AML-193 (cell line): ENCODE measurements at regions not wholly inside any gene's neighbourhood (a gene's known extent, or its start where the extent isn't known, plus 50 kb on each side); places are given as distances from the start of the nearest gene placed in this dataset.
A peak's percentile ranks its signal among the peaks of the same experiment; 100 is the strongest.

Experiments used
- DNase-seq, 2 experiments: peaks; one replicate each; lab custom pipeline; 2025; lab: John Stamatoyannopoulos, UW

DNA sequence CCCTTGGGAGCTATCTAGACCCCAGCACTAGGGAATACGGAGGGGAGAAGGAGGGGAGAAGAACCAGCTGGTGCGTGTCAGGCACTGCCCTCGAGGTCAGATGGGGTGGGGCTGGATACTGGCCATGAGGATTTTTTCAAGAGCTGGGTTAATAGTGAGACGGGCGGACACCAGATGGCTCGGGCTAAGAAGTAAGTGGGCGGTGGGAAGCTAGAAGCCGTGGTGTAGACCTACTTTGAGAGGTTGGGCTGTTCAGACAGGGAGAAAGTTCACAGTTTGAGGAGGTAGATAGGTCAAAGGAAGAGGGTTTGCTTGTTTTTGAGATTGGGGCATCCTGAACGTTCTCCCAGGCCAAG lies 303.8 kb downstream of the SEC14L1 start:
- DNase-seq = no peak

DNA sequence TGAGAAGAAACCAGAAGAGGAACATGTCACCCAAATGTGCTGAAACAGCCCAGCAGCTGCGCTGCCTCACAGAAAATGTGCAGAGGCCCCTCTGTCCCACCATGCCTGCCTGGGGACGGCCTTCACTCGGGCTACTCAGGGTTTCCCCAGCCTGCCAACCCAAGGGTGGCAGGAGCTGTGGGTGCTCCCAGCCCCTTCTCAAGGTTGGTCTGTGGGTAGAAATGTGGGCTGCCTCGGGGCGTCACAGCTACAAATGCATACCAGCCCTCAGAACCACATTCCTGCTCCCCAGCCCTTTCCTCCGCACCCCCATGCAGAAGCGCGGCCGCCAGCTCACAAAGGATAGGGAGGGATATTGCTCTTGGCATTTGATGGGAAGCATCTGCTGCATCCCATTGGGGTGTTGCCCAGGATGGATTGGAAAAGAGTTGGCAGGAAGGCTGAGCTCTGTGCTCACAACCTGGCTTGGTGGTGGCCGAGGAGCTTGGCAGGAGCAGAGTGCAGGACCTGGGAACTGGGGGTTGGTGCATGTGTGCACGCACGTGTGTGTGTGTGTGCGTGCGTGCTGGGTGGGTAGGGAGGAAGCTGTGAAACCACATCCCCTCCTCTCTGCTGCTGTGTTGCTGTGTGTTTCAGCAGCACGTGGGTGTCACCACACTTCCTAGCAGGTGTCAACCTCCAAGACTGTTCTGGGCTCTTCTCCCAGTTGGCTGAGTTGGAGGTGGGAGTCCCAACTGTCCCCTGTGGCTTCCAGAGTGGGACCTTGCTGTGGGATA lies 304.4 kb downstream of the SEC14L1 start:
- DNase-seq = peak; percentile 90 to 92

DNA sequence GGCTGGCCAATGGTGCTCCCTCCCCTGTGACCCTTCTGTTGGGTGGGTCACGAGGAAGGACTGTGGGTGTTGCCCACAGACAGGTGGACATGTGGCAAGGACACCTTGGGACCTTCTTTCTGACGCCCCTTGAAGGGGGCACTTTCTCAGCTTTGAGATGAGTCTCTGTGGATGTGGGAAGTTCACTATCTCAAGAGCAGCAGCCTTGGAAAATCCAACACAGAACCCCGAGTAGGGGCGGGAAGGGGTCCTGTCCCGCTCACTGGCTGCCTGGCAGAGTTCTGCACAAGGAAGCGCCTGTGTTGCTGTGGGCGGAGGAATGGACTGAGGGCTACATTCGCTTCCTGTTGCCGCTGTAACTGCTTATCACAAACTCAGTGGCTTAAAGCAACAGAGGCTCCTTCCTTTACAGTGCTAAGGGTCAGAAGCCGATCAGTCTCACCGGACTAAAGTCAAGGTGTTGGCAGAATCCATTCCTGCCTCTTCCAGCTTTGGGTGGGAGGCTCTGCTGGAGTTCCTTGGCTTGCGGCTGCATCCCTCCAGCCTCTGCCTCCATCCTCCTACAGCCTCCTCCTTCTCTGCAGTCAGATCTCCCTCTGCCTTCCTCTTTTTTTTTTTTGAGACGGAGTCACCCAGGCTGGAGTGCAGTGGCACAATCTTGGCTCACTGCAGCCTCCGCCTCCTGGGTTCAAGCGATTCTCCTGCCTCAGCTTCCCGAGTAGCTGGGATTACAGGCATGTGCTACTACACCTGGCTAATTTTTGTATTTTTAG lies 305.2 kb downstream of the SEC14L1 start:
- DNase-seq = peak; percentile 85 to 86

DNA sequence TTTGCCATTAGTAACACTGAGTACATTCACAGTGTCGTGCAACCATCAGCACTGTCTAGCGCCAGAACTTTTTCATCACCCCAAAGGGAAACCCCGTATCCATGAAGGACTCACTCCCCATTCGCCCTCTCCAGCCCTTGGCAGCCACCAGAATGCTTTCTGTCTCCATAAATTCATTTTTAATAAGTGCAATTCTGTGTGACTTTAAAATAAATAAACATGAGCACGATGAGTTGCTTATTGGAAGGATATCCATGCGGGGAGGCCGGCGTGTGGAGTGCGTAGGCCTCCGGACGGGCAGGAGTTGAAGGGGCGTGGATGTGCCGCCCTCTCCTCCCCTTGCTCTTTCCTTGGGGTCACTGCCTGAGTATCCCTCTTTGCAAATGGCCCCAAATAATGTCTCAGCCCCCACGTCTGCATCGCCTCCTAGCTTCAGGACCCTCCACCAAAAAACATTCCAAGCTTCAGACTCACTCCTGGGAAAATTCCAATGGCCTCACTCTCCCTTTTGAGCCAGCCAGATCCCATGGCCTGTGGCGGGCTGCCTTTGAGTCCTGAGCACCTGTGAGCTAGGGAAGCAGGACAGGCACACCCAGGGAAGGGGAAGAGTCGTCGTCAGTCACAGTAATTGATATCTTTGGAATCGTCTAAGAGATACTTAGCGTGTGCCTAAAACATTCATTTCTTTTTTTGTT lies 306.3 kb downstream of the SEC14L1 start:
- no peak for DNase-seq

DNA sequence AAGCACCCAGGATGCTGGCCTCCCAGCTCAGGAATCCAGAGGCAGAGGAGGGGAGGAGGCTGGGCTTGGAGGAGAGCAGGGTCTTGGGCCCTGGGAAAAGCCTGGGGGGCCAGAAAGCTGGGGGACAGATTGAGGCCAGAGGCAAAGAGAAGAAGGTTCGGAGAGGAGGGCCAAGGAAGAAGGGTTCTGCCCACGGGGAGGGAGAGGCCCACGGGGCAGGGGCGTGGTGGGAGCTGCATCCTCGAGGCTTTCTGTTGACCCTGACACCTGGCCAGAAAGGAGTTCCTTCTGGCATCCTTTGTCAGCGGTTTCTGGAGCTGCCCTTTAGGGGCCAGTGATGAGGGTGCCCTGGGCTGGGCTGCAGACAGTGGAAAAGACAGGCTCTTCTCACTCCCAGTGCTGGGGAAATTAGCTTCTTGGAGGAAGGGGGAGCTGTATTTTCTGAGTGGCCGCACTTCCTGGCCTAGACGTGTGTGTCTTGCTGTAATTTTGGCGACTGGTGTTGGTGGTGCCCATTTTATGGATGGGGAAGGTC lies 308.7 kb downstream of the SEC14L1 start:
- DNase-seq = no peak

DNA sequence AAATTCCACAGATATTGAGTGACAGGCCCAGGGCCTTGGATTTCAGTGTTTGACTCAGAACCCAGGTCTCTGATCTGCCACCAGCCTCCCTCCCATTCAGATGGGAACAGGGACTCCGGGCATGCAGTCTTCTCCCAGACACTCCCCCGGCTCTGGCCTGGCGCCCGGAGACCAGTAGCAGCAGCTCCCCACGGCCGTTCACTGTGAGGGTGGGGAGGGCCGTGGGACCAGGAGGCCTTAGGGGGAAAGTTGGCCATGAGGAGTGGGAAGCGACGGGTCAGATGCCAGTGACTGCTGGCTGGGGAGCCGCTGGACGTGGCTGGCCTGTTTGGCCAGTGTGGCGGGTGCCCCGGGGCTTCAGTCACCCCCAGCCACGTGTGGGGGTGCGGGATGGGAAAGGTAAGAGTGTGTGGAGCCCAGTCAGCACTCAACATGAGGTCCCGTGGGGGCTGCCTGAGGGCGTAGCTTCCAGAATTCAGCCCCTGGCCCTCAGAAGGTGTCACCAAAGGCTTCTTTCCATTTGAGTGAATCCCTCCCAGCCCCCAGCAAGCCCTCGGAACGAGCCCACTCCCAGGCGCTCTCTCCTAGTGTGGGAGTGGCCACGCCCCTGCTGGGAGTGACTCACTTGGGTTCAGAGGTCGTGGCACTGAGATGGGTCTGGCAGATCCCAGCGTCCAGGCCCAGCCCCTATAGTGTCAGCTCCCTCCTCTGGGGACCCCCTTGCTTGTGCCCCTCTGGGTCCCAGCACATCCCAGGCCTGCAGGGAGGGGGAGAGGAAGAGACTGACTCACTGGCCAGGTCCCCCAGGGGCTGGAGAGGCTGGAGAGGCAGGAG lies 309.4 kb downstream of the SEC14L1 start:
- no peak for DNase-seq

DNA sequence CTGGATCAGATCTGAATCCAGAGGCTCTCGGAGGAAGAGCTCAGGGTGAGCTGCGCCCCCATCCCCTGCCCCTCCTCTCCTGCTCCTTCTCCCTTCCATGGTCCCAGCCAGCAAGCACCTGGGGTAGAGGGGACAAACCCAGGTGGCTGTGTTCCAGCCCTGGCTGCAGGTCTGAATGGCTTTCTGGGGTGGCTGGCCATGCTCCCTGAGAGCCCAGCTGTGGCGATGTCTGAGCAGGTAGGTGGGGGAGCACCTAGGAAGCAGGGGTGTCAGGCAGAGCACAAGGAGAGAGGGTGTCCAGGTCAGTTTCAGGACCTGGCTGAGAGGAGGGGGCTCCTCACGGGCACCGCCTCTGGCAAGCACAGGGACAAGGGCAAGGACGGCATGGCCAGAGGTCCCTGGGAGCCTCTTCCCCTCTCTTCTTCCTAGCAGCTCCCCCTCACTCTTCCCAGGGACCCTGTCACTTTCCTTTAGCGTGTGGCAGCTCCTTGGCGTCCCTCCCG lies 310.0 kb downstream of the SEC14L1 start:
- no peak for DNase-seq

DNA sequence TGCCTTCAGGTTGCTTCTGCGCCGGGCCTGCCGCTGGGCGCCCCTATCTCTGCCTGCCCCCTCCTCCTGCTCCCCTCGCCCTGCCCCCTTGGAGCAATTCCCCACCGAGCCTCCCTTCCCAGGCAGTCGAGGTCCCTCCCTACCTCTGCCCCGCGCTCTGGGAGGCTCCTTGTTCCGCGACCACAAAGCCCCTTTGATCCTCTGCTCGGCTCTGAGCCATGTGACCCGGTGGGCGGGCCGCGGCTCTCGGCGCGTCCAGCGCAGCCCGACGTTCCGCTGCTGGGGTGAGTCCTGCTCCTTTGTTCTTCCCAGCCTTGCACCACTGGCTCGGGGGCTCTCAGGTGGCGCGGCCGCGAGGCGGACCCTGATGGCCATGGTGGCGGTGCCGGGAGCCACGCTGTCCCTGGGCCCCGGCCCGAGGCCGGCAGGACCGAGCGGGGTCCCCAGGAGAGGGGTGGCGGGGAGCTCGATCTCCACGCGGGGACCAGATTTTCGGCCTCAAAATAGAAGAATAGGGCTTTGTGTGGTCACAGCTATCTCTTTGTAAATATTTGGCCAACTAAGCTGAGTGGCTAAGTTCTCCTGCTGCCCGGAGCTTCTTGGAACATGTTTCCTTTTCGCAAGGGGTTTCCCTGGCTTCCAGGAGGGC lies 310.6 kb downstream of the SEC14L1 start:
- peak; percentile 39 to 56 for DNase-seq

DNA sequence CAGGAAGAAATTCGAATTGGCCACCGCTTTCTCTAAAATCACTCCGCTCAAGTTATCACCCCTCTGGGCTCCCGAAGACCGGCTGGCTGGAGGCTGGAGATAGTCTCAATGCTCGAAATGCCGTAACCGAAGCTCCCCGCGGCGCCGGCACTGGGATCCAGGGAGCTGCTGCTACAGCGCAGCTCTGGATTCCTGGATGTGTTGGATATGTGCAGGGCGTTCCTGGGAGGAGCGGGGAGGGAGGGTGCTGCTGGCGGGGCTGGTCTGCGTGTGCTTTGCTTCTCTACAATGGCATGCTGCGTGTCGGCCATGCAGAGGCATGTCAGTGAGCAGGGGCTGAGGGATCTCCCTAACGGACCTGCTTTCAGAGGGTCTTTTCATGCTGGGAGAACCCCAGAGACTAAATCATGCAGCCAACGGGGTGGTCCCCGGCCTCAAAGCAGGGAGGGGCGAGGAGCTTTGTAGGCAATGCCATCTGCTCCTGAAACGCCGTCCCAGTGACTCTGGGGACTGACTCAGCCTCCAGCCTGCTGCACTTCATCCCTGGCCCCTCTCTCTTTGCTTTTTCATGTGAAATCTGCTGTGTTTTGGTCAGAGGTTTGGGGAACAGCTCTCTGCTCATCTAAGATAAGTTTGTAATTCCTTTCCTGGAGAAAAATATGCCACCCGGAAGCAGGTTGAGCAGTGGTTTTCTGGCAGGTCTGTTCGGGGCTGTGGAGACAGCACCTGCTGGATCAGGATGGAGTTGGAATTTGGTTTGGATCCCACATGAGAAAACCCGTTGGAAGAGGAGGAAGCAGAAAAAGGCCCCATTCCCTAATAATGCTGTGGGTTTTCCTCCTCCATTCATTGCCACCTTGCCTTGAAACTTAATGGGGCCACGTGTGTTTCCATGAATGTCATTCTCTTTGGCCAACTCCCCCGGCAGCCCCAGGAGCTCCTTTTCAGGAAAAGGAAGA lies 311.4 kb downstream of the SEC14L1 start:
- DNase-seq = peak in 1 of 2 experiments; percentile 34

DNA sequence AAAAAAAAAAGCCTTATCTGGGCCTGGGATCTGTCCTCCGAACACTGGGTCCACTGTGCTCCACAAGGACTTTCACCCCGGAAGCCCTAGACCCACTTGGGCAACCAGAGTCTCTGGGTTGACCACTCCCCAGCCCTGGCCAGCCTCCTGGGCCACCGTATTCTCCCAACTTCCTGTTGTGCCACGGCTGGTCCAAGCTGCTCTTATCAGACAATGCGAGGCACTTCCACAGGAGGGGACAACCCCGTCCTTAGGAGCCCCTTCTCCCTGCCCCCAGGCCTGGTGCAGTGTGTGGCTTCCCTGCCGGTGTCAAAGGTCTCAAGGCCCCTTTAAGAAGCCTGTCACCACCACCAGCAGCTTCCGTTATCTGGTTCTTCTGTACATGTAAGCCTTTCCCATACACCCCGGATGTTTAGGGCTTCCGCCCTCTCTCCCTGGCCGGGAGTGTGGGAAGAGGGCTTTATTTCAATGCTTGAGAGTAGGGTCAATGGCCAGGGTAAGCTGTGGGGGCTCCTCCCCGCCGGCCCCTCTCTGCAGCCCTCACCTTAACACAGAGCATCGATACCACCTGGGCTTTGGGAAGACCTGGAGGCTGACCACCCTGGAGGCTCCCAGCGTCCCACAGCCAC lies 313.0 kb downstream of the SEC14L1 start:
- DNase-seq = peak; percentile 26 to 56

DNA sequence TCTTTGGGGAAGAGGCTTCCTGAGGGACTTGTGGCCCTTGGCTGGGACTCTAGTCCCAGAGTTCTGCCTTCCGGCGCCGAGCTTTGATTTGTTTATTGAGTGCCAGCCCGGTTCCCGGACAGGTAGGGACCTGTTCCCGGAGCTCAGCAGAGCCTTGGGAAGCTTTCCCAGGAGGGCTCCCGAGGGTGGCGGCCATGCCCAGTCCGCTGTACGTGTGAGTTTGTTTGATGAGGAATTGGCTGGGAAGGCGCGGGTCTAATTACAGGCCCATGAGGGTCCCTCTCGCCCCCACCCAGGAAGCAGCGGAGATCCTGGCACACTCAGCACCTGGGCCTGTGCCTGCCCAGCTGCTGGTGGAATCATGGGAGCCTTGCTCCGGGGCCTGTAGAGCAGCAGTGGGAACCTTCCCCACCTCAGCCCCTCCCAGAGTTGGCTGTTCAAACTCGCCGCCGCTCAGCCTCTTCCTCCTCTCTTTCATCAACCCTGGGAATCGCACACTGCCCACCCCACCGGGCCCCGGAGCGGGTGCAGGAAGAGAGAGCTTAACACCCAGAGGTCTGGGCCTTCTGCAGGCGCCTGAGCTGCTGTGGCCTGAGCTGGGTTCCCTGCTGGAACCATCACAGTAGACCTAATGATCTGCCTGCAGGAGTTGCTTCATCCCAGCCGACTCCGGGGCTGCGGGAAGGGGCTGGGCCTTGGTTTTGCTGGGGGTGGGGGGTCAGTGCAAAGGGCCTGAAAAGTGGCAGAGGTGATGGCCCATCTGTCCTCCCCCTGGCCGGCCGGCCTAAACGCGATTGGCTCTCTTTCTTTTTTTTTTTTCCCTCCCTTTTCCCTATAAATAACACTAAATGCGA lies 313.7 kb downstream of the SEC14L1 start:
- no peak for DNase-seq

DNA sequence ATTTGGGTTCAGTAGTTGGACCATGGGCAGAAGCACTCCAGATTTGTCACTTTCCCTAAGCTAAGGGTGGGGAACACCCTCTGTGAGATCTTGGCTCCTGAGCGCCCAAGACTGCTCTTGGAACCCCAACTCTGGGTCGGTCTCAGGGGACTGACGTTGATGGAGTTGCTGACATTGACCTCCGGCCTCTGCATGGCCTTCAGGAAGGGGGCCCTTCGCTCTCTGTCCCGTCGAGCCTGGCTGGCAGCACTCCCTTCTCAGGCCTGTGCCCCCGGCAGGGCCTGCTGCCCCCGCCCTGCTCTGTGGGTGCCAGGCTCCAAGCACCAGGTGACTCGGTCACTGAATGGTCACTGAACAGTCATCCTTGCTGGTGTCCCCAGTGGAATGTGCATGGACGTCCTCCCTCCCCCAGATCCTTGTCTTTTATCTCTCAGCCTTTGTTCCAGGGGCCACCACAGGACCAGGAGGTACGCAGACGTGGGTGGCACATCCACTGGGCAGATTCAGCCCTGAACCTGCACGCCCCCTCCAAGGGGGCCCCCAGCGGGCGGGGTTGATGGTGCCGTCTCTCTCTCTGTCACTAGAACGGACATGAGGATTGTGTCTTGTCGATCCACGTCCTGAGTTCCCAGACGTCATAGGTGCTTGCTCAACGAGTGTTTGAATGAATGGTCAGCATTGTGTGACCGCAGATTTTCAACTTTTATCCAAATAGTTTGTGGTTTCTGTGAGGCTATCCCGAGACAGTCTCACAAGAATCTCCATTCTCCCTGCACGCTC lies 314.5 kb downstream of the SEC14L1 start:
- no peak for DNase-seq

DNA sequence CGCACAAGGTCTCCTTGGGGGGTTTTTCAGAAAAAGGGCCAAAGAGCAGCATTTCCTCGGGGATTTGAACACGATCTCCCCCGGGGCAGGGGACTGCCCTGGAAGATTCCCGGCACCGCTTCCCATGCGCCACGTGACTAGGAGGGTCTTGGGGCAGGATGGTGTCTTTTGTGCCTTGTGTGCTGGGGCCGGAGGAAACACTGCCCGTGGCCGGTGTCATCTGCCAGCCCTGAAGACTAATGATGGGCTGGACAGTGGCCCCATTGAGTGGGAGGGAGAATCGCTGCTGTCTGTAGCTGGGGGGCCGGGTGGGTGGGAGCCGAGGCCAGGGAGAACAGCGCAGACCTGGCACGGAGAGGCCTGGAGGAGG lies 315.1 kb downstream of the SEC14L1 start:
- DNase-seq = no peak

DNA sequence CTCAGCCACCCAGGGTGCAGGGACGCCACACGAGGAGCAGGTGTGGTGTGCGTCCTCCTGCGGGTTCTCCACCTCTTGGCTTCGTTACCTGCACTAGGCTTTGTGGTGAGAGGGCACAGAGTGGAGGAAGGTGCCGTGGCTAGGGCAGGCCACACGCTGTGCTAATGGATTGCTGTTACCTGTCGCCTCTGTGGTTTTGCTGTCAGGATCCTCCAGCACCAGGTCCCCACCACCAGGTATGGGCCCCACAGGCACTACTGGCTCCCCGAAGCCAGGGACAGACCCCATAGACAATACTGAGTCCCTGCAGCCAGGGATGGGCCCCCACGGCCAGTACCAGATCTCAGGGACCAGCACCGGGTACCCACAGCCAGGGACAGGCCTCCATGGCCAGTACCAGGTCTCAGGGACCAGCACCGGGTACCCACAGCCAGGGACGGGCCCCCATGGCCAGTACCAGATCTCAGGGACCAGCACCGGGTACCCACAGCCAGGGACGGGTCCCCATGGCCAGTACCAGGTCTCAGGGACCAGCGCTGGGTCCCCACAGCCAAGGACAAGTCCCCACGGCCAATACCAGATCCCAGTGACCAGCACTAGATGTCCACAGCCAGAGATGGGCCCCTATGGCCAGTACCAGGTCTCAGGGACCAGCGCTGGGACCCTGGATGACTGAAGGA lies 315.6 kb downstream of the SEC14L1 start:
- DNase-seq = no peak

DNA sequence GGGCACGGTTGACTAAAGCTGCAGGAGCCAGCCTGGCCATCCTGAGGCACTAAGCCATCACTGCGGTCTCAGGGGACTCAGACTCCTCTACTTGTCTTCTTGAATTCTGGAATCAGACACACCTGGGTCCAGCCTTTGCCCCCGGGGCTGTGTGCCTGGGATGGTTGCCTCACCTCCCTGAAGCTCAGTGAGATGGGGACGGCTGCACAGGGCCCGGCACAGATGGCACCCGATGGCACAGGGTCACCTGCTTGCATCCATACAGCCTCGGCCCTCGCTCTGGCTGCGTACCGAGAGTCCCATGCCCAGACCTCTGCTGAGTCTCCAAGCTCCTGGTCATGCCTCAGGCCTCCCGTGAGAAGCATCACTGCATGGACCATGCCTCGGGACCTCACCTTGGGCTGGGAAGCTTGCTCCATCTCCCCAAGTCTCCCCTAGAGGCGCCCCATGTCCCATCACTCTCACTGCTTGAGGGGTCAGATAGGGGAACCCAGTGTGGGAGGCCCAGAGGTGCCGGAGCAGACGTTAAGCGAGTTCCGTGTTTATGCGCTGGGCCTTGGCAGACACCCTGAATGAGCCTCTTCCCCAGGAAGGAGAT lies 316.3 kb downstream of the SEC14L1 start:
- DNase-seq = no peak

DNA sequence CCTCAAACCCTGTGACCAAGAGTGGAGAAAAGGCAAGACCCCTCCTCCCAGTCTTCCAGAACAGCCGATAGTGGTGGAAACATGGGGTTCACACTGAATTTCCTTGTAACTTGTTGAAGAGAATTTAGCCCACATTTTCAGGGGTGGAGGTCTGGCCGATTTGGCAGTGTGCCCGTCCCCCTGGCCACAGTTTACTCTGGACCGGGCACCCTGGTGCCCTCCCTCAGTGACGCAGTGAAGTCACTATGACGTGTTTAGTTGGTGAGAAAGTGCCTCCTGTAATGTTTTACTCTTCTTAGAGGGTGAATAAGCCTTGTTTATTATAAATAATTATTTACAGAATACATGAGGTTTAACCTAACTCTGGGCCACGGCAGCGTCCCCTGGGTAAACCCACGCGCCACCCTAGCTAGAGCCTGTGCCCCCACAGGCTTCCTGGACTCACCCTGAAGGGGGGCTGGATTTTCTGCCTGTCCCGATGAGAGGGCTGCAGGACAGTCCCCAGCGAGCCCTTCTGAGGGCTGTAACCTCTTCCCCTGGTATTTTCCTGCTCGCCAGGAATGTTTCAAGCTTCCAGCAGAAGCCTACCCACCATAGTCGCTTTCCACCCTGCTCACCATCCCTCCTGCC lies 316.9 kb downstream of the SEC14L1 start:
- DNase-seq = no peak
